ENCODE measurements at regions not wholly inside any gene's neighbourhood (a gene's known extent, or its start where the extent isn't known, plus 50 kb on each side); places are given as distances from the start of the nearest gene placed in this dataset.

- no peak for TF ChIP-seq GATA3 (IDR thresholded peaks at IDR 0.05; ENCODE audit: low read depth, low read length)
- TF ChIP-seq GATA2 (IDR thresholded peaks at IDR 0.05; ENCODE audit: low read depth, low read length), result no peak
Observed at GRCh38 chr9:95724253-95724991, 151.1 kb upstream of the ERCC6L2 start.

- TF ChIP-seq GATA2 (IDR thresholded peaks at IDR 0.05; ENCODE audit: low read depth, low read length) (no peak), GATA3 (IDR thresholded peaks at IDR 0.05; ENCODE audit: low read depth, low read length) (no peak)
Observed at GRCh38 chr9:95722141-95722540, 153.3 kb upstream of the ERCC6L2 start.

GRCh38 chr9:95721061-95721531 is 154.4 kb upstream of the ERCC6L2 start:
- TF ChIP-seq GATA3 (IDR thresholded peaks at IDR 0.05; ENCODE audit: low read depth, low read length) (no peak), GATA2 (IDR thresholded peaks at IDR 0.05; ENCODE audit: low read depth, low read length) (no peak)

GRCh38 chr9:95720496-95720895 is 155.0 kb upstream of the ERCC6L2 start:
- TF ChIP-seq GATA3 (IDR thresholded peaks at IDR 0.05; ENCODE audit: low read depth, low read length) (no peak), GATA2 (IDR thresholded peaks at IDR 0.05; ENCODE audit: low read depth, low read length) (no peak)

GRCh38 chr9:95719354-95719753 is 156.1 kb upstream of the ERCC6L2 start:
- TF ChIP-seq GATA3 (IDR thresholded peaks at IDR 0.05; ENCODE audit: low read depth, low read length) (no peak), GATA2 (IDR thresholded peaks at IDR 0.05; ENCODE audit: low read depth, low read length) (peak; percentile 33; the same call in 1 of the 2 replicates)

- TF ChIP-seq GATA3 (IDR thresholded peaks at IDR 0.05; ENCODE audit: low read depth, low read length), result no peak
- TF ChIP-seq GATA2 (IDR thresholded peaks at IDR 0.05; ENCODE audit: low read depth, low read length), result no peak
Observed at GRCh38 chr9:95718263-95718662, 157.2 kb upstream of the ERCC6L2 start.

GRCh38 chr9:95715868-95716435 is 159.5 kb upstream of the ERCC6L2 start:
- TF ChIP-seq GATA3 (IDR thresholded peaks at IDR 0.05; ENCODE audit: low read depth, low read length), result no peak
- no peak for TF ChIP-seq GATA2 (IDR thresholded peaks at IDR 0.05; ENCODE audit: low read depth, low read length)

GRCh38 chr9:95710446-95710845 is 165.0 kb upstream of the ERCC6L2 start:
- TF ChIP-seq GATA2 (IDR thresholded peaks at IDR 0.05; ENCODE audit: low read depth, low read length), result no peak
- no peak for TF ChIP-seq GATA3 (IDR thresholded peaks at IDR 0.05; ENCODE audit: low read depth, low read length)

- no peak for TF ChIP-seq GATA2 (IDR thresholded peaks at IDR 0.05; ENCODE audit: low read depth, low read length)
- TF ChIP-seq GATA3 (IDR thresholded peaks at IDR 0.05; ENCODE audit: low read depth, low read length), result no peak
Observed at GRCh38 chr9:95696701-95697100, 178.8 kb upstream of the ERCC6L2 start.

- TF ChIP-seq GATA3 (IDR thresholded peaks at IDR 0.05; ENCODE audit: low read depth, low read length) (no peak), GATA2 (IDR thresholded peaks at IDR 0.05; ENCODE audit: low read depth, low read length) (no peak)
Observed at GRCh38 chr9:95691435-95691834, 174.7 kb upstream of the PTCH1 start.

GRCh38 chr9:95689669-95690068 is 172.9 kb upstream of the PTCH1 start:
- TF ChIP-seq GATA3 (IDR thresholded peaks at IDR 0.05; ENCODE audit: low read depth, low read length) (no peak), GATA2 (IDR thresholded peaks at IDR 0.05; ENCODE audit: low read depth, low read length) (no peak)

GRCh38 chr9:95684516-95684915 is 167.7 kb upstream of the PTCH1 start:
- TF ChIP-seq GATA2 (IDR thresholded peaks at IDR 0.05; ENCODE audit: low read depth, low read length) (no peak), GATA3 (IDR thresholded peaks at IDR 0.05; ENCODE audit: low read depth, low read length) (no peak)

- TF ChIP-seq GATA3 (IDR thresholded peaks at IDR 0.05; ENCODE audit: low read depth, low read length) (no peak), GATA2 (IDR thresholded peaks at IDR 0.05; ENCODE audit: low read depth, low read length) (no peak)
Observed at GRCh38 chr9:95679874-95680273, 163.1 kb upstream of the PTCH1 start.

- no peak for TF ChIP-seq GATA2 (IDR thresholded peaks at IDR 0.05; ENCODE audit: low read depth, low read length)
- TF ChIP-seq GATA3 (IDR thresholded peaks at IDR 0.05; ENCODE audit: low read depth, low read length), result no peak
Observed at GRCh38 chr9:95678759-95679158, 162.0 kb upstream of the PTCH1 start.

- no peak for TF ChIP-seq GATA2 (IDR thresholded peaks at IDR 0.05; ENCODE audit: low read depth, low read length)
- TF ChIP-seq GATA3 (IDR thresholded peaks at IDR 0.05; ENCODE audit: low read depth, low read length), result no peak
Observed at GRCh38 chr9:95670122-95670521, 153.4 kb upstream of the PTCH1 start.

All from SH-SY5Y (cell line).